HG03378 (cell line): ENCODE measurements at regions not wholly inside any gene's neighbourhood (a gene's known extent, or its start where the extent isn't known, plus 50 kb on each side); places are given as distances from the start of the nearest gene placed in this dataset.

ENCODE experiments used
- ATAC-seq: cut with Tn5 transposase; IDR thresholded peaks from one replicate; pipeline ENCODE4 v1.9.1; 2021; ENCODE audit warnings: mild to moderate bottlenecking, moderate library complexity; ENCODE audit not compliant: unreplicated experiment

- ATAC-seq, result no peak
Observed at GRCh38 chr2:111659361-111660333, 224.3 kb downstream of the ANAPC1 start.

- ATAC-seq, result no peak
Observed at GRCh38 chr2:111660811-111661210, 223.2 kb downstream of the ANAPC1 start.

- no peak for ATAC-seq
Observed at GRCh38 chr2:111661286-111661940, 222.6 kb downstream of the ANAPC1 start.

GRCh38 chr2:111662039-111662770 lies 221.8 kb downstream of the ANAPC1 start:
- no peak for ATAC-seq

DNA sequence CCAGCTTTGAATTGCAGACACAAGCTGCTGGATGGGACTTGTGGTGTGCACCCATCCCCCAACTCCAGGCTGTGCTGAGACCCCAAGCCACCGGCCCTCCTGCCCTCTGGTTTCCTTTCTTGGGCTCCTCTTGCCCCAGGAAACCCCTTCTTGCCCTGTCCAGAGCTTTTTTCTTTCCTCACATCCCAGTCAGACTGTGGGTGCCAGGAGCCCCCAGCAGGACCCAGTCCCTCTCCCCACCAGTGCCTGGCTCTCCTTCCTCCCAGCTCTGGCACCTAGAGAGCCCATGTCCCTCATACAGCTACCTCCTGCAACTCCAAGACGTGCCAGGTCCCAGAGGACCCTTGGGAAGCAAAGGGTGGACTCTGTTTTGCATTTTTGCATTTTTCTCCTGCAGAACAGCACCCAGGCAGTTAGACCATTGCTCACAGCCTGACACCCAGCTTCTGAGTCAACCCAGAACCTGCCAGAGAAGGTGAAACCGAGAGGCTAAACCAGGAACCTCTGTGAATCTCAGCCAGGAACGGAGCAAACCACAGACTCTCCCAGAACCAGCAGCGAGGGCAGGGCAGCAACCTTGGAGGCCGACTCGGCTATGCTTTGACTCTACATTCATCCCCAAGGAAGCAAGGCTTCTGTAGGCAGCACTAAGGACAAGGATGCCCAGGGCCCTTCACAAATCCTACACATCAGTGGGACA lies 221.1 kb downstream of the ANAPC1 start:
- ATAC-seq, result peak; percentile 55

- ATAC-seq, result no peak
Observed at GRCh38 chr2:111663471-111664274, 220.3 kb downstream of the ANAPC1 start.

DNA sequence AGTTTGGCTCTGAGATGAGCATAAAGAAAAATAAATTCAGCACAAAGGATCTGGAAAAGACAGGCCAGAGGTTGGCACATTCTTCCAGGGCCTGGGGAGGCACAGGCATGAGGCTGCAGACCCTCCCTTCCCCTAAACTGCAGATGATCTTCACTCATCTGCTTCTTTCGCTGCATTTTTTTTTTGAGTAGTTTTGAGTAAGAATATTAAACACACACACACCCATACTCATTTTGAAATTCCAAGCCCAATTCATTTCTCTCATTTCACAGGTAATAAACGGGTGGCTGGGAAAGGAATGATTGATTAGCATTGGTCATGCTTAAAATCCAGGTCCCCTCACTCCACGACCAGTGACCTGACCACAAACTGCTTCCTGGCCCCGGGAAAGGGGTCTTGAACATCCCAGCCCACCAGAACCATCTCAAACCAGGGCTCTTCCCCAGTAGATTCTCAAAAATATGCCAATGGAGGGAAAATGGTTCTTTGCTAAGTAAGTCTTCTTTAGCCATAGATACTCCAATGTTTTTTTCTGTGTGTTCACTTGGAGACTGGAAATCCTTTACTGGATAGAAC lies 219.6 kb downstream of the ANAPC1 start:
- no peak for ATAC-seq

DNA sequence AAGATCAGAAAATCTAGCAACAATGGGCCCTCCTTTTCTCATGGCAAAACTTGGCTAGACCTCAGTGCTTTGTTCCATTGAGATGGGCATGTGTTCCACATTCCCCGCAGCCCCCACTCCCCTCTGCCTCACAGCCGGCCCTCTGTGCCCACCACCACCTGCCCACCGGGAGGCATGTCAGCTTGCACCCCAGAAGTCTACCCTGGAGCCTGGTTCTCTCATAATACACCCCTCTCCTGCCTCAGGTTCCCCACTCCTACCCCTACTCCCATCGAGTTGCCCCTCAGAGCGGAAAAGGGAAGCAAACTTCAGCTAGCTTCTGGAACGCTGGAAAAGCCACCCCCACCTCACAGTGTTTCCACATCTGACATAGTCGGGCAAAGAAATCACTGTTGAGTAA lies 219.0 kb downstream of the ANAPC1 start:
- no peak for ATAC-seq

GRCh38 chr2:111665551-111666116 lies 218.4 kb downstream of the ANAPC1 start:
- ATAC-seq, result no peak

- ATAC-seq, result no peak
Observed at GRCh38 chr2:111666160-111666559, 217.8 kb downstream of the ANAPC1 start.

DNA sequence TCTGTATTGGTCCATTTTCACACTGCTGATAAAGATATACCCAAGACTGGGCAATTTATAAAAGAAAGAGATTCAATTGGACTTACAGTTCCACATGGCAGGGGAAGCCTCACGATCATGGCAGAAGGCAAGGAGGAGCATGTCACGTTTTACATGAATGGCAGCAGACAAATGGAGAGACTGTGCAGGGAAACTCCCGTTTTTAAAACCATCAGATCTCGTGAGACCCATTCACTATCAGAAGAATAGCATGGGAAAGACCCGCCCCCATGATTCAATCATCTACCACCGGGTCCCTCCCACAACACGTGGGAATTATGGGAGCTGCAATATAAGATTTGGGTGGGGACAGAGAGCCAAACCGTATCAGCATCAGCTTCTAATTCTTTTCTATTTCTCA lies 217.0 kb downstream of the ANAPC1 start:
- no peak for ATAC-seq

DNA sequence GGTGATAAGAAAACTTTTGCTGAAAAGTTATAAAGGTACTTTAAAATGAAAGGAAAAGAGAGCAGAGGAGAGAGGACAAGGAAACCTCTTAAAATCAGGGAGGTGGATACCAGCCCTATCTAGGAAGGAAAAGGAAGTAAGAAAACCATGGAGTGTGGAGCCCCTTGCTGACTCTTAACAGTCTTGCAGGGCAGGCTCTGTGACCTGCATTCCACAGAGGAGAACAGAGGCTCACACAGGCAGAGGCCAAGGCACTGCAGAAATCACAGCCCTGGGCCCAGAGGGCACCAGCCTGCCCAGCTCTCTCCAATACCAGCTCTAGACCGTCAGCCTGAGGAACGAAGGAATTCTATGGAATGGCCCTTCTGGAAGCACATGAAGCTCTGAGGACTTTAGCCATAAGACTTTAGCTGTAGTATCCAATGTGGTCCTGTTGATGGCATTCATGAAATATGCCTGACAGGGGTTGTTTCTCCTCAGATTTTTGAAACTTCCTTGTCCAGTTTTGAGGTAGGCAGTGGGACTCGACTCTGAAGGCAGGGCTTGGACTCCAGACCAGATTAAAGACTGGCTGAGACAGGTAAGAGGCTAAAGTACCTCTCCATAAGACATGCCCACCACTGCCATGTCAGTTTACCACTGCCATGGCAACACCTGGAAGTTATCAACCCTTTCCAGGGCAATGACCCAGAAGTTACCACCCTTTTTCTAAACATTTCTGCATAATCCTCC lies 216.3 kb downstream of the ANAPC1 start:
- ATAC-seq, result no peak

DNA sequence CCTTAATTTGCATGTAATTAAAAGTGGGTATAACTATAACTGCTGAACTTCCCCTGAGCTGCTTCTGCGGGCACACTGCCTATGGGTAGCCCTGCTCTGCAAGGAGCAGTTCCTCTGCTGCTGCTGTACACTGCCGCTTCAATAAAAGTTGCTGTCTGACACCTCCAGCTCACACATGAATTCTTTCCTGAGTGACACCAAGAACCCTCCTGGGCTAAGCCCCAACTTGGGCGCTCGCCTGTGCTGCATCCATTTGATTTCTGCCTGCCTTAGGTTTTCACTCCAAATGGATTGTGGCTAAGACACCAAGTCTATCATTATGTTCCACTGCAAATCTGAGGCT lies 215.7 kb downstream of the ANAPC1 start:
- ATAC-seq, result no peak

GRCh38 chr2:111668741-111669140 lies 215.3 kb downstream of the ANAPC1 start:
- ATAC-seq, result no peak

- ATAC-seq, result no peak
Observed at GRCh38 chr2:111669928-111670695, 213.9 kb downstream of the ANAPC1 start.

DNA sequence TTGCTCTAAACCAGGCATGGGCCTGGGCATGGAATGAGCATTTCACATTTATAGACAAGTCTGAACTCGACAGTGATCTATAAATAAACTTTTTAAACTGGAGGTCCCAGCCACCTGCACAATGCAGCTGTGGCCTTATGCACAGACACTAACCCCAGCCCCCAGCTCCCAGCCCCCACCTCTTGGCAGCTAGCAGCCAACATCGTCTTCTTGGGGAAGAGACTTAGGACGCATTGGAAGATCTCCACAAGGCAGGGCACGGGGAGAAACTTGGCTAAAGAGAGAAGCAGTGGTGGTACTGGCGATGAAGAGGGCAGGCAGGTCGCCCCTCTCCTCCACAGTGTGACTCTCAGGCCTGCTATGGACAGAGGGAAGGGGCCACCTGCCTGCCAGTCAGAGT lies 213.2 kb downstream of the ANAPC1 start:
- ATAC-seq, result no peak

- ATAC-seq, result no peak
Observed at GRCh38 chr2:111671426-111672150, 212.4 kb downstream of the ANAPC1 start.
